Mesothelial cell of epicardium (in vitro differentiated cells): ENCODE measurements at regions not wholly inside any gene's neighbourhood (a gene's known extent, or its start where the extent isn't known, plus 50 kb on each side); places are given as distances from the start of the nearest gene placed in this dataset.

Experiments
- DNase-seq, 2 experiments: peaks; one replicate each; pipeline ENCODE4 v3.0.0; 2021; ENCODE audit warnings: low spot score in 2 of 2; ENCODE audit not compliant: unreplicated experiment in 2 of 2
- H3K27ac Mint-ChIP-seq: 2 replicates; pipeline ENCODE4 v1.8.0; 2021; ENCODE audit warnings: mixed read lengths
- H3K27me3 Mint-ChIP-seq: 2 replicates; pipeline ENCODE4 v1.8.0; 2021; ENCODE audit warnings: low read depth, mixed read lengths
- H3K36me3 Mint-ChIP-seq: 2 replicates; pipeline ENCODE4 v1.8.0; 2021; ENCODE audit warnings: mixed read lengths
- H3K4me1 Mint-ChIP-seq: 2 replicates; pipeline ENCODE4 v1.8.0; 2021; ENCODE audit warnings: mixed read lengths
- H3K4me3 Mint-ChIP-seq: 2 replicates; pipeline ENCODE4 v1.8.0; 2021; ENCODE audit warnings: mild to moderate bottlenecking, moderate library complexity, mixed read lengths
- H3K9me3 Mint-ChIP-seq: 2 replicates; pipeline ENCODE4 v1.8.0; 2021; ENCODE audit warnings: mixed read lengths
- TF ChIP-seq, protein P1 (sequence below): fragments of 200-600 bp; sonication (generic); IDR thresholded peaks from one replicate; pipeline ENCODE4 v1.5.0; 2021; ENCODE audit warnings: antibody characterized with exemption; ENCODE audit not compliant: unreplicated experiment

- TF ChIP-seq, protein P1, sequence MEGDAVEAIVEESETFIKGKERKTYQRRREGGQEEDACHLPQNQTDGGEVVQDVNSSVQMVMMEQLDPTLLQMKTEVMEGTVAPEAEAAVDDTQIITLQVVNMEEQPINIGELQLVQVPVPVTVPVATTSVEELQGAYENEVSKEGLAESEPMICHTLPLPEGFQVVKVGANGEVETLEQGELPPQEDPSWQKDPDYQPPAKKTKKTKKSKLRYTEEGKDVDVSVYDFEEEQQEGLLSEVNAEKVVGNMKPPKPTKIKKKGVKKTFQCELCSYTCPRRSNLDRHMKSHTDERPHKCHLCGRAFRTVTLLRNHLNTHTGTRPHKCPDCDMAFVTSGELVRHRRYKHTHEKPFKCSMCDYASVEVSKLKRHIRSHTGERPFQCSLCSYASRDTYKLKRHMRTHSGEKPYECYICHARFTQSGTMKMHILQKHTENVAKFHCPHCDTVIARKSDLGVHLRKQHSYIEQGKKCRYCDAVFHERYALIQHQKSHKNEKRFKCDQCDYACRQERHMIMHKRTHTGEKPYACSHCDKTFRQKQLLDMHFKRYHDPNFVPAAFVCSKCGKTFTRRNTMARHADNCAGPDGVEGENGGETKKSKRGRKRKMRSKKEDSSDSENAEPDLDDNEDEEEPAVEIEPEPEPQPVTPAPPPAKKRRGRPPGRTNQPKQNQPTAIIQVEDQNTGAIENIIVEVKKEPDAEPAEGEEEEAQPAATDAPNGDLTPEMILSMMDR, result no peak
- Mint-ChIP-seq H3K4me1 (no peaks in the 10 kb centered on the region), H3K4me3 (no peak overlapping the region), H3K27me3 (no peaks in the 10 kb centered on the region), H3K9me3 (no peaks in the 10 kb centered on the region), H3K27ac (no peak overlapping the region), H3K36me3 (no peaks in the 10 kb centered on the region)
- no peak for DNase-seq
These were observed 167.1 kb upstream of the EPHA3 start for GRCh38 chr3:88940296-88940695.

GRCh38 chr3:88947013-88947412 is 160.4 kb upstream of the EPHA3 start:
- TF ChIP-seq, protein P1, result no peak
- no peak for DNase-seq
- Mint-ChIP-seq H3K4me1 (no peaks in the 10 kb centered on the region), H3K27ac (no peak overlapping the region), H3K36me3 (no peaks in the 10 kb centered on the region), H3K9me3 (no peaks in the 10 kb centered on the region), H3K4me3 (no peak overlapping the region), H3K27me3 (no peaks in the 10 kb centered on the region)

- DNase-seq, result no peak
- no peaks in the 10 kb centered on the region for H3K36me3 Mint-ChIP-seq
- no peak overlapping the region for H3K27ac Mint-ChIP-seq
- H3K4me3 Mint-ChIP-seq, result no peak overlapping the region
- peaks cover 5% of the 10 kb centered on the region for H3K4me1 Mint-ChIP-seq
- H3K9me3 Mint-ChIP-seq, result no peaks in the 10 kb centered on the region
- no peaks in the 10 kb centered on the region for H3K27me3 Mint-ChIP-seq
- TF ChIP-seq, protein P1, result no peak
These were observed 152.6 kb upstream of the EPHA3 start for GRCh38 chr3:88954853-88955252.

DNA sequence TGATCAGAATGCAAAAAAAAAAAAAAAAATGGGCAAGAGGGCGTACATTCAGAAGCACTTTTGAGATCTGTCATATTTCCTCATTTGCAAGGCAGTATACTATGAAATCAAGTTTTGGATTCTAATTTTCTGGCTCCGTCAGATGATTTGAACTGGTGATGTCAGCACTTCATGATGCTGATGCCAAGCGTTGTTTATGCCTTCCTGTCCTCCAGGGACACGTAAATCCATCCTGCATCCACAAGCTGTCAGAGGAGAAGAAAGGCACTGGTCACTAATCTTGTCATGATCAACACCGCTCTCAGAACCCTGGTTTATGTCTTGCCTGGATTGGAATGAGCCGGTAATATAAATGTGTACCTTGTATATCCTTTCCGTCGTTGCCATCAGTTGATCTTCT is 152.1 kb upstream of the EPHA3 start:
- Mint-ChIP-seq H3K9me3 (no peaks in the 10 kb centered on the region), H3K27me3 (peaks cover 1% of the 10 kb centered on the region), H3K36me3 (no peaks in the 10 kb centered on the region), H3K4me1 (peaks cover 5% of the 10 kb centered on the region), H3K27ac (no peak overlapping the region), H3K4me3 (no peak overlapping the region)
- TF ChIP-seq, protein P1, result no peak
- DNase-seq, result no peak

DNA sequence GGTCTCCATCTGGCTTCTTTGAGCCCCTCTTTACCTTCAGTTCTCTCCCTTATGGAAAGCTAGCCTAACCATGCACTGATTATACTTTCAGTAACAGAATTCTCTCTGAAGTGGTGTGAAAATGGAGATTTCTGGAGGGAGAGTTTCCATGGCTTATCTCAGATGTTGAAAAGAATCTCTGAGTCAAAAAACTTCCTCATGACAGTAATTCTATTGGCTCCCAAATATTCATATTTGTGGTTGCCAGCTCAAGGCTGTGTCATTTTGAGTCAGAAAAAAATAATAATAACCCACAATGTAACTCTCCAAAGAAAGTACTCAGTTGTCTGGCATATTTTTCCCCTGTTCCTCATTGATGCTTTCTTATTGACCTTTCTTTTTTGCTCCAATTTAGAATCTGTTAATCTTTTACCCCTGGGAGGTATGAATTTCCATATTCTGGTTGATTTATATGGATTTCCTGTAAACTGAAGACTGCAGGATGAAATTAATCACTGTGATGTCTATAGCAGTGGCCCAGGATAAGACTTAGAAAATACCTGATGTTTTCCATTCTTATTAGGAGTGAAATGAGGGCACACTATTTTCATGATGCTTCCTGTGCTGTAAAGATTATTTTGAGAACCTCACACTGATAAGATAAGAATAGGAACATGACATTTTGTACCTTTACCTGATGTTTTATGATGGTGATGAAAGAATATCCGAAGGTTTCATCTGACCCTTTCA is 149.5 kb upstream of the EPHA3 start:
- Mint-ChIP-seq H3K4me1 (peaks cover 5% of the 10 kb centered on the region), H3K27ac (no peak overlapping the region), H3K36me3 (no peaks in the 10 kb centered on the region), H3K9me3 (no peaks in the 10 kb centered on the region), H3K4me3 (no peak overlapping the region), H3K27me3 (peaks cover 1% of the 10 kb centered on the region)
- DNase-seq, result no peak
- TF ChIP-seq, protein P1, result no peak
